ENCODE measurements at regions not wholly inside any gene's neighbourhood (a gene's known extent, or its start where the extent isn't known, plus 50 kb on each side); places are given as distances from the start of the nearest gene placed in this dataset.

- no peak for TF ChIP-seq POLR2A (IDR thresholded peaks at IDR 0.05)
- no peak for TF ChIP-seq CTCF (IDR thresholded peaks at IDR 0.05 in 8 of 11, conservative IDR thresholded peaks at IDR 0.05 in 3 of 11)
- no peak for TF ChIP-seq POLR2AphosphoS5 (IDR thresholded peaks at IDR 0.05)
Observed at GRCh38 chr5:159410480-159410879, 80.2 kb upstream of the IL12B start.
